Urinary bladder (tissue), 4 donors: ENCODE measurements at regions not wholly inside any gene's neighbourhood (a gene's known extent, or its start where the extent isn't known, plus 50 kb on each side); places are given as distances from the start of the nearest gene placed in this dataset. TPM values are rescaled to one million over a fixed set of nuclear protein-coding genes. Genes with fewer than 3 reads are reported as not detected.
"Not testable (repeated sequence)": the region's sequence is repeated elsewhere in the genome, so short reads cannot be mapped to it uniquely, and the experiment has no call there.

ENCODE experiments used
- DNase-seq: peaks from one replicate; pipeline ENCODE4 v3.0.0-alpha.2; 2015; ENCODE audit errors: extremely low spot score
- H3K27ac ChIP-seq: one replicate; pipeline ENCODE4 v1.5.1; 2013; ENCODE audit warnings: low read depth, mild to moderate bottlenecking, moderate library complexity
- H3K36me3 ChIP-seq: one replicate; pipeline ENCODE4 v1.6.1; 2013; ENCODE audit warnings: mild to moderate bottlenecking, moderate library complexity; ENCODE audit not compliant: insufficient read depth
- H3K4me1 ChIP-seq: one replicate; pipeline ENCODE4 v1.6.1; 2013; ENCODE audit warnings: mild to moderate bottlenecking, moderate library complexity; ENCODE audit not compliant: insufficient read depth
- H3K4me3 ChIP-seq: one replicate; pipeline ENCODE4 v1.5.1; 2013; ENCODE audit warnings: low read depth, low read length
- WGBS: extraction: QIAGEN DNeasy Blood & Tissue Kit; methylation state at CpG from one replicate; pipeline ENCODE4 v1.1.7; 2013; 5-methylcytosine and 5-hydroxymethylcytosine counted together
- small RNA-seq: library from RNA; depleted of rRNA; stranded (forward); fragments of <200 nt; gene quantifications from one replicate; pipeline ENCODE3, GENCODE V24; 2014
- donor health status: healthy with polysubstance abuse.
- donor health status: healthy.

- H3K36me3 ChIP-seq, H3K4me3 ChIP-seq, DNase-seq, H3K27ac ChIP-seq, H3K4me1 ChIP-seq: not testable (repeated sequence)
- WGBS = 66% methylated on average over 4 of the region's 4 CpGs
Measured at GRCh38 chr20:30682236-30682635, 575.2 kb upstream of the DEFB115 start.

- not testable (repeated sequence) for H3K36me3 ChIP-seq, H3K4me3 ChIP-seq, H3K4me1 ChIP-seq, H3K27ac ChIP-seq, DNase-seq
- WGBS = 61% methylated on average over 3 of the region's 3 CpGs
Measured at GRCh38 chr20:30712861-30713260, 544.6 kb upstream of the DEFB115 start.

GRCh38 chr20:30719415-30720199, 537.9 kb upstream of the DEFB115 start:
- DNase-seq = not testable (repeated sequence)
- 49% methylated on average over 6 of the region's 6 CpGs for WGBS

GRCh38 chr20:30723511-30723910, 534.0 kb upstream of the DEFB115 start:
- DNase-seq, H3K4me3 ChIP-seq, H3K27ac ChIP-seq, H3K4me1 ChIP-seq, H3K36me3 ChIP-seq: not testable (repeated sequence)
- WGBS = 12% methylated on average over 27 of the region's 27 CpGs

More at GRCh38 chr20:30719415-30720199, 537.9 kb upstream of the DEFB115 start:
- H3K27ac ChIP-seq, H3K36me3 ChIP-seq, H3K4me3 ChIP-seq, H3K4me1 ChIP-seq: not testable (repeated sequence)

GRCh38 chr20:30723934-30724687, 533.4 kb upstream of the DEFB115 start:
- DNase-seq = not testable (repeated sequence)

GRCh38 chr20:30724688-30725074, 532.8 kb upstream of the DEFB115 start:
- DNase-seq = not testable (repeated sequence)

More at GRCh38 chr20:30723934-30724687, 533.4 kb upstream of the DEFB115 start:
- WGBS = 7% methylated on average over 51 of the region's 51 CpGs
- H3K36me3 ChIP-seq, H3K4me3 ChIP-seq, H3K4me1 ChIP-seq, H3K27ac ChIP-seq: not testable (repeated sequence)

GRCh38 chr20:30725188-30725587, 532.3 kb upstream of the DEFB115 start:
- WGBS = 72% methylated on average over 19 of the region's 19 CpGs
- not testable (repeated sequence) for DNase-seq, H3K36me3 ChIP-seq, H3K27ac ChIP-seq, H3K4me1 ChIP-seq, H3K4me3 ChIP-seq

More at GRCh38 chr20:30724688-30725074, 532.8 kb upstream of the DEFB115 start:
- not testable (repeated sequence) for H3K27ac ChIP-seq, H3K36me3 ChIP-seq, H3K4me3 ChIP-seq, H3K4me1 ChIP-seq
- WGBS = 55% methylated on average over 24 of the region's 24 CpGs

- not testable (repeated sequence) for H3K4me1 ChIP-seq, DNase-seq, H3K27ac ChIP-seq, H3K4me3 ChIP-seq, H3K36me3 ChIP-seq
- WGBS = 92% methylated on average over 38 of the region's 38 CpGs
Measured at GRCh38 chr20:30728271-30728885, 529.1 kb upstream of the DEFB115 start.

Small RNA genes lying in the stretch of these regions (small RNA-seq; reads per million reads assigned to genes)
- gene RF00002 = not detected
- gene RF00026 = not detected
